ENCODE measurements at regions not wholly inside any gene's neighbourhood (a gene's known extent, or its start where the extent isn't known, plus 50 kb on each side); places are given as distances from the start of the nearest gene placed in this dataset.
"Not testable (repeated sequence)": the region's sequence is repeated elsewhere in the genome, so short reads cannot be mapped to it uniquely, and the experiment has no call there.

DNA sequence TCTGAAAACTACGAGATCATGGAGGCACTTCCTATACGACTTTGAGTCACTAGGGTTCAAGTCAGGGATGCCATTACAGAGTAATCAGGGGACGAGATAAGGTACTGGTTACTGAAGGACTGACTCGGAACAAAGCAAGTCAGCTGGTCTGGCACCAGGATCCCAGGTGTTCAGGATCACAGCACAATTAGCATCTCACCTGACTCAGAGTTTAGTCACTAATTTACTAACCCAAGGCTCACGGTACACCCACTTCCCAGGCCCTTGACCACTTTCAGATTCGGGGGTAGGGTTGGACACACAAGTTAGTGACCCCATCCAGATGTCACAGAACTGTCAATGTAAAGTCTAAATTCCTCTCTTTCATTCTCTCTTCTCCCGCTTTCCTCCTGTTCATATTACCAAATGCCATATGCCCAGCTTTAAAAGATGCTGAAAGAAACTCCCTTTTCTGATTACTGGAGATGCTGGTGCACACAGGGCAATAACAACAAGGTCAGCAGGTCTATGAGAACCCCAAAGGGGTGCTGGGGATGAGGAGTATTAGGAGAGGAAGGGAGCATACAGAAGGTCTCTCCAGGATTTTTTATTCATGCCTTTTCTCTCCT, 657.8 kb downstream of the TLE1 start:
- H3K4me2 ChIP-seq, result no peak overlapping the region
- peaks cover 18% of the 10 kb centered on the region for H3K4me1 ChIP-seq (ENCODE audit: insufficient read depth)
- no peaks in the 10 kb centered on the region for H3K9me2 ChIP-seq (replicated peaks; ENCODE audit: insufficient read depth)
- H3K9me3 ChIP-seq (ENCODE audit: low read depth), result no peaks in the 10 kb centered on the region
- H3K79me2 ChIP-seq, result no peaks in the 10 kb centered on the region
- TF ChIP-seq EZH2 (IDR thresholded peaks at IDR 0.05; ENCODE audit: borderline replicate concordance) (no peak), EZH2phosphoT487 (IDR thresholded peaks at IDR 0.05; ENCODE audit: low read depth, severe bottlenecking, unreplicated experiment) (no peak), CTCF (IDR thresholded peaks at IDR 0.05; ENCODE audit: poor library complexity) (no peak)
- H2AFZ ChIP-seq, result no peak overlapping the region
- peak; percentile 8 for DNase-seq (ENCODE audit: low spot score)
- H3K36me3 ChIP-seq (replicated peaks; ENCODE audit: insufficient read depth, low read depth), result no peaks in the 10 kb centered on the region
- 76% methylated on average over 7 of the region's 7 CpGs for WGBS (ENCODE audit: low lambda C conversion rate, missing lambda C conversion rate)
- no peak overlapping the region for H3K4me3 ChIP-seq
- no peaks in the 10 kb centered on the region for H3K27me3 ChIP-seq
- no peaks in the 10 kb centered on the region for H4K20me1 ChIP-seq (ENCODE audit: insufficient read depth, poor library complexity, severe bottlenecking)
- H3K27ac ChIP-seq, result peak overlapping the region; percentile 68

DNA sequence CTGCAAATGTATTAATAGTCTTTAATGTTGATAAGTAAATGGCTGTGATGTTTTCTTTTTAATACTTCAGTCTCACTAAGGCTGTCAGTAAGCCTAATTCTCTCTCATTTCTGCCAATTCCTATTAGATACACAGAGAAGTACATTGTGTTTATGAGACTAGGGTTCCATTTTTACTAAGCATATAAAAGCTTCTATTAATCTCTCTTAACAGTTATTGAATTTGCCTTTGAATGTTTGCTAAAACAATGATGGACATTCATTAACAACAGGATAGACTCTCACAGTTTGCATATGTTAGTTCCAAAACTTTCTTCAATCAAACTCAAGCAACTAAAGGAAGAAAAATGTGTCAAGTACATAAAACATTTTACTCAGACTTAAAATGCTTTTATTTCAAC, 659.3 kb downstream of the TLE1 start:
- TF ChIP-seq EZH2phosphoT487 (IDR thresholded peaks at IDR 0.05; ENCODE audit: low read depth, severe bottlenecking, unreplicated experiment) (no peak), EZH2 (IDR thresholded peaks at IDR 0.05; ENCODE audit: borderline replicate concordance) (no peak), CTCF (IDR thresholded peaks at IDR 0.05; ENCODE audit: poor library complexity) (no peak)
- no peak overlapping the region for H3K4me3 ChIP-seq
- DNase-seq (ENCODE audit: low spot score), result no peak
- no peaks in the 10 kb centered on the region for H3K36me3 ChIP-seq (replicated peaks; ENCODE audit: insufficient read depth, low read depth)
- no peak overlapping the region for H3K27ac ChIP-seq
- H3K9me3 ChIP-seq (ENCODE audit: low read depth), result no peaks in the 10 kb centered on the region
- no peaks in the 10 kb centered on the region for H3K27me3 ChIP-seq
- peaks cover 18% of the 10 kb centered on the region for H3K4me1 ChIP-seq (ENCODE audit: insufficient read depth)
- no peaks in the 10 kb centered on the region for H4K20me1 ChIP-seq (ENCODE audit: insufficient read depth, poor library complexity, severe bottlenecking)
- no peaks in the 10 kb centered on the region for H3K79me2 ChIP-seq
- H3K9me2 ChIP-seq (replicated peaks; ENCODE audit: insufficient read depth), result no peaks in the 10 kb centered on the region
- no peak overlapping the region for H3K4me2 ChIP-seq
- H2AFZ ChIP-seq, result no peak overlapping the region

DNA sequence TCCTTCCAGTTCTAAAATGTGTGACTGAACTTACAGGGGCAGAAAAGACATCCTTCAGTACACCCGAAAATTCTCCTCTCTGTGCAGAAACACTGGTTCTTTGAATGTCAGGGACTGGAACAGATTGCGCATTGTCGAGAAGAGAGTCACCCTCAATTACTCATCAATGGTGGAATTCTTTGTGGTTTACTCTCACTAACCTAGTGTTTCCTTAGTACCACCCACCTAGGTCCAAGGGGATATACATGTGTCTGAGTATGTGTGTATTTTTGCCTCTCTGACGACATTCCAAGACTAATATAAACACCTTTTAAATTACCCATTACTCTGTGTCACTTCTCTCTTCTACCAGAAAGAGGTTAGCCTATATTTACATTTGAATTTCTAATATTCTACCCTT, 660.8 kb downstream of the TLE1 start:
- Histone ChIP-seq H3K4me2 (no peak overlapping the region), H3K9me3 (ENCODE audit: low read depth) (no peaks in the 10 kb centered on the region), H3K27ac (no peak overlapping the region), H3K9me2 (replicated peaks; ENCODE audit: insufficient read depth) (no peaks in the 10 kb centered on the region), H3K4me3 (no peak overlapping the region), H2AFZ (no peak overlapping the region), H3K27me3 (no peaks in the 10 kb centered on the region), H3K79me2 (no peaks in the 10 kb centered on the region), H4K20me1 (ENCODE audit: insufficient read depth, poor library complexity, severe bottlenecking) (no peaks in the 10 kb centered on the region), H3K4me1 (ENCODE audit: insufficient read depth) (peaks cover 13% of the 10 kb centered on the region), H3K36me3 (replicated peaks; ENCODE audit: insufficient read depth, low read depth) (no peaks in the 10 kb centered on the region)
- DNase-seq (ENCODE audit: low spot score), result no peak
- no peak for TF ChIP-seq CTCF (IDR thresholded peaks at IDR 0.05; ENCODE audit: poor library complexity)
- no peak for TF ChIP-seq EZH2 (IDR thresholded peaks at IDR 0.05; ENCODE audit: borderline replicate concordance)
- TF ChIP-seq EZH2phosphoT487 (IDR thresholded peaks at IDR 0.05; ENCODE audit: low read depth, severe bottlenecking, unreplicated experiment), result no peak
- WGBS (ENCODE audit: low lambda C conversion rate, missing lambda C conversion rate), result 81% methylated on average over 4 of the region's 4 CpGs

GRCh38 chr9:81022177-81022576, 667.2 kb downstream of the TLE1 start:
- 54% methylated on average over 3 of the region's 3 CpGs for WGBS (ENCODE audit: low lambda C conversion rate, missing lambda C conversion rate)
- no peak for DNase-seq (ENCODE audit: low spot score)
- Histone ChIP-seq H3K4me3 (no peak overlapping the region), H2AFZ (no peak overlapping the region), H3K27me3 (no peaks in the 10 kb centered on the region), H3K4me2 (no peak overlapping the region), H3K4me1 (ENCODE audit: insufficient read depth) (no peaks in the 10 kb centered on the region), H3K36me3 (replicated peaks; ENCODE audit: insufficient read depth, low read depth) (no peaks in the 10 kb centered on the region), H4K20me1 (ENCODE audit: insufficient read depth, poor library complexity, severe bottlenecking) (no peaks in the 10 kb centered on the region), H3K9me2 (replicated peaks; ENCODE audit: insufficient read depth) (no peaks in the 10 kb centered on the region), H3K27ac (no peak overlapping the region), H3K9me3 (ENCODE audit: low read depth) (no peaks in the 10 kb centered on the region), H3K79me2 (no peaks in the 10 kb centered on the region)
- TF ChIP-seq CTCF (IDR thresholded peaks at IDR 0.05; ENCODE audit: poor library complexity) (no peak), EZH2 (IDR thresholded peaks at IDR 0.05; ENCODE audit: borderline replicate concordance) (no peak), EZH2phosphoT487 (IDR thresholded peaks at IDR 0.05; ENCODE audit: low read depth, severe bottlenecking, unreplicated experiment) (no peak)

DNA sequence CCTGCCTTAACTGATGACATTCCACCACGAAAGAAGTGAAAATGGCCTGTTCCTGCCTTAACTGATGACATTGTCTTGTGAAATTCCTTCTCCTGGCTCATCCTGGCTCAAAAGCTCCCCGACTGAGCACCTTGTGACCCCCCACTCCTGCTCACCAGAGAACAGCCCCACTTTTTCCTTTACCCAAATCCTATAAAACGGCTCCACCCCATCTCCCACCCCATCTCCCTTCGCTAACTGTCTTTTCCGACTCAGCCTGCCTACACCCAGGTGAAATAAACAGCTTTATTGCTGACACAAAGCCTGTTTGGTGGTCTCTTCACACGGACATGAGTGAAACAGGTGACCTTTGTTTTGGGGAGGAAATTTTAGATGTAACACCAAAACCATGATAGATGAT, 674.4 kb downstream of the TLE1 start:
- H3K27me3 ChIP-seq; H3K9me2 ChIP-seq (replicated peaks; ENCODE audit: insufficient read depth); H3K9me3 ChIP-seq (ENCODE audit: low read depth); H2AFZ ChIP-seq; H3K4me2 ChIP-seq; H3K4me1 ChIP-seq (ENCODE audit: insufficient read depth); H3K27ac ChIP-seq; H3K36me3 ChIP-seq (replicated peaks; ENCODE audit: insufficient read depth, low read depth); H3K4me3 ChIP-seq; DNase-seq (ENCODE audit: low spot score); H3K79me2 ChIP-seq; H4K20me1 ChIP-seq (ENCODE audit: insufficient read depth, poor library complexity, severe bottlenecking): not testable (repeated sequence)
- WGBS (ENCODE audit: low lambda C conversion rate, missing lambda C conversion rate), result 49% methylated on average over 6 of the region's 6 CpGs

Data from hepatocyte (in vitro differentiated cells).